K562 (cell line): ENCODE measurements at regions not wholly inside any gene's neighbourhood (a gene's known extent, or its start where the extent isn't known, plus 50 kb on each side); places are given as distances from the start of the nearest gene placed in this dataset.

ENCODE experiments used
- ETV1 ChIP-seq: fragments of 450-650 bp; conservative IDR thresholded peaks from 2 replicates; pipeline ENCODE4 v1.6.1; 2016; ENCODE audit warnings: missing genetic modification characterization, control low read depth, low read depth, missing compliant biosample characterization
- JUN ChIP-seq, 2 experiments: sonication (generic) in 1 of 2; formaldehyde crosslinking in 1 of 2; IDR thresholded peaks; 2 replicates each; pipeline versions ENCODE4 v1.6.1 to v1.8.0; 2012 to 2022; ENCODE audit warnings: borderline replicate concordance in 2 of 2, mild to moderate bottlenecking in 2 of 2, improper control_type of control experiment in 1 of 2, low read depth in 1 of 2, low read length in 1 of 2, missing genetic modification reagents in 1 of 2
- MGA ChIP-seq: fragments of 450-650 bp; IDR thresholded peaks from 2 replicates; pipeline ENCODE4 v1.6.1; 2016; ENCODE audit warnings: mild to moderate bottlenecking, moderate library complexity
- TOE1 ChIP-seq, 2 experiments: fragments of 450-650 bp in 1 of 2; sonication (generic) in 1 of 2; formaldehyde crosslinking in 1 of 2; IDR thresholded peaks; 2 replicates each; pipeline versions ENCODE4 v1.7.1 to v1.8.0; 2016 to 2022; ENCODE audit warnings: borderline replicate concordance in 2 of 2, mild to moderate bottlenecking in 2 of 2, antibody characterized with exemption in 1 of 2, inconsistent platforms in 1 of 2, low read depth in 1 of 2, missing genetic modification reagents in 1 of 2, moderate library complexity in 1 of 2
- ZSCAN29 ChIP-seq: fragments of 450-650 bp; IDR thresholded peaks from 2 replicates; pipeline ENCODE4 v1.6.1; 2017

GRCh38 chr6:167648501-167649278 is 178.0 kb upstream of the AFDN start (continued):
- TF ChIP-seq MGA (no peak), TOE1 (IDR thresholded peaks at IDR 0.05; ENCODE audit: borderline replicate concordance) (no peak), TOE1 (CRISPR knock-in tag; IDR thresholded peaks at IDR 0.05; ENCODE audit: borderline replicate concordance, low read depth) (no peak), JUN (IDR thresholded peaks at IDR 0.05; ENCODE audit: borderline replicate concordance, low read depth, low read length) (no peak), JUN (CRISPR knock-in tag; IDR thresholded peaks at IDR 0.05; ENCODE audit: borderline replicate concordance) (no peak), ETV1 (no peak), ZSCAN29 (no peak)
- TF ChIP-seq, all 486 proteins: peak for 0
